ENCODE measurements at regions not wholly inside any gene's neighbourhood (a gene's known extent, or its start where the extent isn't known, plus 50 kb on each side); places are given as distances from the start of the nearest gene placed in this dataset.
A peak's percentile ranks its signal among the peaks of the same experiment; 100 is the strongest.

GRCh38 chr17:55829995-55830612 is 79.3 kb downstream of the PCTP start:
- no peak overlapping the region for H3K27ac Mint-ChIP-seq
- ChIA-PET CTCF (no interaction called here), POLR2A (no interaction called here)
- H3K36me3 Mint-ChIP-seq (ENCODE audit: low read depth): no peaks in the 10 kb centered on the region
- no peaks in the 10 kb centered on the region for H3K4me1 Mint-ChIP-seq
- H3K9me3 Mint-ChIP-seq: no peaks in the 10 kb centered on the region
- no peak for DNase-seq
- H3K4me3 Mint-ChIP-seq: no peak overlapping the region
- peaks cover 8% of the 10 kb centered on the region for H3K27me3 Mint-ChIP-seq

- Mint-ChIP-seq H3K27me3 (peaks cover 8% of the 10 kb centered on the region), H3K36me3 (ENCODE audit: low read depth) (no peaks in the 10 kb centered on the region), H3K4me1 (no peaks in the 10 kb centered on the region), H3K4me3 (no peak overlapping the region), H3K27ac (no peak overlapping the region), H3K9me3 (no peaks in the 10 kb centered on the region)
- ChIA-PET POLR2A (no interaction called here), CTCF (no interaction called here)
- no peak for DNase-seq
Observed at GRCh38 chr17:55830699-55831471, 80.0 kb downstream of the PCTP start.

- CTCF ChIA-PET: no interaction called here
- Mint-ChIP-seq H3K27me3 (peaks cover 12% of the 10 kb centered on the region), H3K27ac (no peak overlapping the region), H3K4me3 (no peak overlapping the region), H3K4me1 (no peaks in the 10 kb centered on the region), H3K36me3 (ENCODE audit: low read depth) (no peaks in the 10 kb centered on the region), H3K9me3 (no peaks in the 10 kb centered on the region)
- no peak for DNase-seq
- POLR2A ChIA-PET: no interaction called here
Observed at GRCh38 chr17:55833306-55833705, 82.5 kb downstream of the PCTP start.

GRCh38 chr17:55842405-55843158 is 91.7 kb downstream of the PCTP start:
- ChIA-PET CTCF (no interaction called here), POLR2A (no interaction called here)
- Mint-ChIP-seq H3K27me3 (peaks cover 5% of the 10 kb centered on the region), H3K4me1 (no peaks in the 10 kb centered on the region), H3K36me3 (ENCODE audit: low read depth) (no peaks in the 10 kb centered on the region), H3K27ac (no peak overlapping the region), H3K4me3 (no peak overlapping the region), H3K9me3 (no peaks in the 10 kb centered on the region)
- DNase-seq: no peak

- no peaks in the 10 kb centered on the region for H3K9me3 Mint-ChIP-seq
- ChIA-PET POLR2A (no interaction called here), CTCF (no interaction called here)
- H3K27ac Mint-ChIP-seq: no peak overlapping the region
- no peaks in the 10 kb centered on the region for H3K36me3 Mint-ChIP-seq (ENCODE audit: low read depth)
- H3K4me3 Mint-ChIP-seq: no peak overlapping the region
- no peaks in the 10 kb centered on the region for H3K4me1 Mint-ChIP-seq
- DNase-seq: no peak
- peaks cover 4% of the 10 kb centered on the region for H3K27me3 Mint-ChIP-seq
Observed at GRCh38 chr17:55843785-55844184, 92.9 kb downstream of the PCTP start.

GRCh38 chr17:55845385-55845784 is 94.5 kb downstream of the PCTP start:
- H3K27ac Mint-ChIP-seq: no peak overlapping the region
- no peaks in the 10 kb centered on the region for H3K36me3 Mint-ChIP-seq (ENCODE audit: low read depth)
- POLR2A ChIA-PET: no interaction called here
- peak; percentile 9 for DNase-seq
- no peaks in the 10 kb centered on the region for H3K9me3 Mint-ChIP-seq
- CTCF ChIA-PET: no interaction called here
- peaks cover 4% of the 10 kb centered on the region for H3K27me3 Mint-ChIP-seq
- no peaks in the 10 kb centered on the region for H3K4me1 Mint-ChIP-seq
- no peak overlapping the region for H3K4me3 Mint-ChIP-seq

- H3K36me3 Mint-ChIP-seq (ENCODE audit: low read depth): no peaks in the 10 kb centered on the region
- no peaks in the 10 kb centered on the region for H3K9me3 Mint-ChIP-seq
- H3K27ac Mint-ChIP-seq: no peak overlapping the region
- CTCF ChIA-PET: no interaction called here
- POLR2A ChIA-PET: no interaction called here
- H3K27me3 Mint-ChIP-seq: peaks cover 7% of the 10 kb centered on the region
- no peak overlapping the region for H3K4me3 Mint-ChIP-seq
- no peak for DNase-seq
- no peaks in the 10 kb centered on the region for H3K4me1 Mint-ChIP-seq
Observed at GRCh38 chr17:55846745-55847144, 95.9 kb downstream of the PCTP start.

GRCh38 chr17:55852734-55853133 is 101.9 kb downstream of the PCTP start:
- CTCF ChIA-PET: no interaction called here
- Mint-ChIP-seq H3K4me3 (no peak overlapping the region), H3K27ac (no peak overlapping the region), H3K4me1 (no peaks in the 10 kb centered on the region), H3K36me3 (ENCODE audit: low read depth) (no peaks in the 10 kb centered on the region), H3K27me3 (peaks cover 3% of the 10 kb centered on the region), H3K9me3 (no peaks in the 10 kb centered on the region)
- no peak for DNase-seq
- POLR2A ChIA-PET: no interaction called here

GRCh38 chr17:55859301-55859795 is 108.5 kb downstream of the PCTP start:
- Mint-ChIP-seq H3K27ac (no peak overlapping the region), H3K4me1 (no peaks in the 10 kb centered on the region), H3K9me3 (no peaks in the 10 kb centered on the region), H3K27me3 (peaks cover 3% of the 10 kb centered on the region), H3K4me3 (no peak overlapping the region), H3K36me3 (ENCODE audit: low read depth) (no peaks in the 10 kb centered on the region)
- ChIA-PET POLR2A (no interaction called here), CTCF (no interaction called here)
- DNase-seq: no peak

- H3K4me3 Mint-ChIP-seq: no peak overlapping the region
- POLR2A ChIA-PET: no interaction called here
Observed at GRCh38 chr17:55865072-55865762, 114.4 kb downstream of the PCTP start.

GRCh38 chr17:55870044-55870443 is 119.2 kb downstream of the PCTP start:
- ChIA-PET CTCF (no interaction called here), POLR2A (no interaction called here)
- Mint-ChIP-seq H3K4me3 (no peak overlapping the region), H3K27ac (no peak overlapping the region), H3K27me3 (peaks cover 2% of the 10 kb centered on the region), H3K4me1 (no peaks in the 10 kb centered on the region), H3K9me3 (peaks cover 9% of the 10 kb centered on the region), H3K36me3 (ENCODE audit: low read depth) (no peaks in the 10 kb centered on the region)
- DNase-seq: no peak

More at GRCh38 chr17:55865072-55865762, 114.4 kb downstream of the PCTP start:
- Mint-ChIP-seq H3K36me3 (ENCODE audit: low read depth) (no peaks in the 10 kb centered on the region), H3K27me3 (no peaks in the 10 kb centered on the region), H3K4me1 (no peaks in the 10 kb centered on the region), H3K27ac (no peak overlapping the region), H3K9me3 (peaks cover 9% of the 10 kb centered on the region)
- DNase-seq: no peak
- CTCF ChIA-PET: no interaction called here

- CTCF ChIA-PET: no interaction called here
- Mint-ChIP-seq H3K4me3 (no peak overlapping the region), H3K27ac (no peak overlapping the region), H3K36me3 (ENCODE audit: low read depth) (no peaks in the 10 kb centered on the region), H3K9me3 (peaks cover 5% of the 10 kb centered on the region), H3K4me1 (no peaks in the 10 kb centered on the region), H3K27me3 (peaks cover 12% of the 10 kb centered on the region)
- DNase-seq: no peak
- POLR2A ChIA-PET: no interaction called here
Observed at GRCh38 chr17:55872374-55872773, 121.5 kb downstream of the PCTP start.

Data from activated CD4-positive, alpha-beta T cell treated with anti-CD3 and anti-CD28 coated beads, Interleukin-2, amount 10 ng/mL, durations not matched to agents 7 days and 5 days (primary cell).